Suprapubic skin (tissue), 4 donors: ENCODE measurements at regions not wholly inside any gene's neighbourhood (a gene's known extent, or its start where the extent isn't known, plus 50 kb on each side); places are given as distances from the start of the nearest gene placed in this dataset.

Experiments used
- DNase-seq, 2 donors: peaks; one replicate each; pipeline ENCODE4 v3.0.0-alpha.2; 2019; ENCODE audit warnings: low spot score in 2 of 2
- H3K27ac ChIP-seq: fragments of 200-600 bp; sonication (generic); one replicate; pipeline ENCODE4 v1.5.1; 2019
- H3K27me3 ChIP-seq: fragments of 200-600 bp; sonication (generic); one replicate; pipeline ENCODE4 v1.5.1; 2019
- H3K36me3 ChIP-seq: fragments of 200-600 bp; sonication (generic); one replicate; pipeline ENCODE4 v1.5.1; 2019
- H3K4me1 ChIP-seq: fragments of 200-600 bp; sonication (generic); one replicate; pipeline ENCODE4 v1.5.1; 2019
- H3K4me3 ChIP-seq: fragments of 200-600 bp; sonication (generic); one replicate; pipeline ENCODE4 v1.5.1; 2019; ENCODE audit warnings: mild to moderate bottlenecking
- H3K9me3 ChIP-seq: fragments of 200-600 bp; sonication (generic); one replicate; pipeline ENCODE4 v1.5.1; 2019
- EP300 ChIP-seq: sonication (generic); formaldehyde crosslinking; IDR thresholded peaks from one replicate; pipeline ENCODE4 v1.6.1; 2017; ENCODE audit warnings: antibody characterized with exemption
- POLR2A ChIP-seq, 2 donors: fragments of 450-650 bp; IDR thresholded peaks; one replicate each; pipeline ENCODE4 v1.6.1; 2017; ENCODE audit warnings: antibody characterized with exemption in 2 of 2, mild to moderate bottlenecking in 2 of 2, moderate library complexity in 2 of 2
- POLR2AphosphoS5 ChIP-seq, 3 donors: sonication (generic); formaldehyde crosslinking; IDR thresholded peaks; one replicate each; pipeline ENCODE4 v1.6.1; 2017; ENCODE audit warnings: antibody characterized with exemption in 3 of 3
- WGBS: methylation state at CpG from one replicate; pipeline ENCODE4 v1.1.5; 2018; 5-methylcytosine and 5-hydroxymethylcytosine counted together
- TF ChIP-seq, protein P1 (sequence below), 2 donors: fragments of 200-600 bp in 1 of 2; fragments of 450-650 bp in 1 of 2; sonication (generic) in 1 of 2; IDR thresholded peaks; one replicate each; pipeline ENCODE4 v1.5.1; 2016 to 2019; ENCODE audit warnings: antibody characterized with exemption in 2 of 2, mild to moderate bottlenecking in 1 of 2, moderate library complexity in 1 of 2

DNA sequence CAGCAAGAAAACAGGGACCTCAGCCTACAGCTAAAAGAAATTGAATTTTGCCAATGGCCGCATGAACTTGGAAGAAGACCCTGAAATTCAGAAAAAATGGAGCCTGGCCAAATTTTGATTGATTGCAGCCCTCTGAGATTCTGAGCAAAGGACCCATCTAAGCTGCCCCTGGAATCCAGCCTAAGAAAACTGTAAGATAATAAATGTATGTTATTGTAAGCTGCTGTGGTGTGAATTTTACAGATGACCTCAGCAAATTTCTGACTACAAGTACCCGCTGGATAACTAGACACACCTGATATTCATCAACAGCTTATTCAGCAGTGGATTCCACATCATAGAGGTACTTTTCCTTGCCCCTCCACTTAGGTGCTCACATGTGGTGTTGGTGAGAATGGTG is 119.5 kb upstream of the EPHA5 start:
- no peaks in the 10 kb centered on the region for H3K36me3 ChIP-seq
- H3K4me3 ChIP-seq = no peak overlapping the region
- 52% methylated on average over 2 of the region's 2 CpGs for WGBS
- H3K27ac ChIP-seq = no peak overlapping the region
- no peaks in the 10 kb centered on the region for H3K27me3 ChIP-seq
- DNase-seq = no peak
- TF ChIP-seq EP300 = no peak
- TF ChIP-seq POLR2AphosphoS5 (IDR thresholded peaks at IDR 0.05) = no peak
- TF ChIP-seq, protein P1, sequence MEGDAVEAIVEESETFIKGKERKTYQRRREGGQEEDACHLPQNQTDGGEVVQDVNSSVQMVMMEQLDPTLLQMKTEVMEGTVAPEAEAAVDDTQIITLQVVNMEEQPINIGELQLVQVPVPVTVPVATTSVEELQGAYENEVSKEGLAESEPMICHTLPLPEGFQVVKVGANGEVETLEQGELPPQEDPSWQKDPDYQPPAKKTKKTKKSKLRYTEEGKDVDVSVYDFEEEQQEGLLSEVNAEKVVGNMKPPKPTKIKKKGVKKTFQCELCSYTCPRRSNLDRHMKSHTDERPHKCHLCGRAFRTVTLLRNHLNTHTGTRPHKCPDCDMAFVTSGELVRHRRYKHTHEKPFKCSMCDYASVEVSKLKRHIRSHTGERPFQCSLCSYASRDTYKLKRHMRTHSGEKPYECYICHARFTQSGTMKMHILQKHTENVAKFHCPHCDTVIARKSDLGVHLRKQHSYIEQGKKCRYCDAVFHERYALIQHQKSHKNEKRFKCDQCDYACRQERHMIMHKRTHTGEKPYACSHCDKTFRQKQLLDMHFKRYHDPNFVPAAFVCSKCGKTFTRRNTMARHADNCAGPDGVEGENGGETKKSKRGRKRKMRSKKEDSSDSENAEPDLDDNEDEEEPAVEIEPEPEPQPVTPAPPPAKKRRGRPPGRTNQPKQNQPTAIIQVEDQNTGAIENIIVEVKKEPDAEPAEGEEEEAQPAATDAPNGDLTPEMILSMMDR (IDR thresholded peaks at IDR 0.05) = no peak
- TF ChIP-seq POLR2A (IDR thresholded peaks at IDR 0.05) = no peak
- no peaks in the 10 kb centered on the region for H3K4me1 ChIP-seq
- H3K9me3 ChIP-seq = no peaks in the 10 kb centered on the region

DNA sequence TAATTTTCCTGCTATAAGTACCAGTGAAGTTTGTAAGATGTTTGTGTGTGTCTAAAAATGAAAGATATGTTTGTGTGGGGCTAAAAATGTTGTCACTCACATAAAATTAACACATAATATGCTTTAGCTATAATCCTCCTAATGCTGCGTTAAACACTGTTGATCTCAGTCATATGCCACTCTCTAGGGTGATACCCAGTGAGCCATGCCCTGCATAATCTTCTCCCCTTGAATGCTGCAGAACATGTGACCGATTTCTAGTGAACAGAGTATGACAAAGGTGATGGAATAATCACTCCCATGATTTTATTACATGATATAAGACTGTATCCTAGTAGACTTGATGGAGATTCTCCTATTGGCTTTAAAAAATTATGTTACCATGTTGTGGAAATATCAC is 119.1 kb upstream of the EPHA5 start:
- H3K9me3 ChIP-seq = no peaks in the 10 kb centered on the region
- no peaks in the 10 kb centered on the region for H3K4me1 ChIP-seq
- TF ChIP-seq, protein P1 (IDR thresholded peaks at IDR 0.05) = no peak
- TF ChIP-seq POLR2AphosphoS5 (IDR thresholded peaks at IDR 0.05) (no peak), EP300 (no peak), POLR2A (IDR thresholded peaks at IDR 0.05) (no peak)
- H3K27ac ChIP-seq = no peak overlapping the region
- no peaks in the 10 kb centered on the region for H3K36me3 ChIP-seq
- no peaks in the 10 kb centered on the region for H3K27me3 ChIP-seq
- H3K4me3 ChIP-seq = no peak overlapping the region
- WGBS = 76% methylated on average over 2 of the region's 2 CpGs
- no peak for DNase-seq

DNA sequence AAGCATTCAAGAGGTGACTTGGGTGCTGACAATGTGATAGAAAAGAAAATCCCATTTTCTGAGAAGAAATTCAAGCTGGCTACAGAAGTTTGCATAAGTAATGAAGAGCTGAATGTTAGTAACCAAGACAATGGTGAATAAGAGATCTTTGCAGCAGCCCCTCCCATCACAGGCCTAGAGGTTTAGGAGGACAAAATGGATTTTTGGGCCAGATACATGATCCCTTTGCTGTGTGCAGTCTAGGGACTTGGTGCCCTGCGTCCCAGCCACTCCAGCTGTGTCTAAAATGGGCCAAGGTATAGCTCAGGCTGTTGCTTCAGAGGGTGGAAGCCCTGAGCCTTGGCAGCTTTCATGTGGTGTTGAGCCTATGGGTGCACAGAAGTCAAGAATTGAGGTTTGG is 107.0 kb upstream of the EPHA5 start:
- no peak for DNase-seq
- H3K36me3 ChIP-seq = no peaks in the 10 kb centered on the region
- H3K9me3 ChIP-seq = no peaks in the 10 kb centered on the region
- H3K27me3 ChIP-seq = no peaks in the 10 kb centered on the region
- no peak overlapping the region for H3K4me3 ChIP-seq
- no peaks in the 10 kb centered on the region for H3K4me1 ChIP-seq
- WGBS = 50% methylated on average over 1 of the region's 1 CpG
- TF ChIP-seq POLR2AphosphoS5 (IDR thresholded peaks at IDR 0.05) (no peak), EP300 (no peak), POLR2A (IDR thresholded peaks at IDR 0.05) (no peak)
- TF ChIP-seq, protein P1 (IDR thresholded peaks at IDR 0.05) = no peak
- H3K27ac ChIP-seq = no peak overlapping the region

DNA sequence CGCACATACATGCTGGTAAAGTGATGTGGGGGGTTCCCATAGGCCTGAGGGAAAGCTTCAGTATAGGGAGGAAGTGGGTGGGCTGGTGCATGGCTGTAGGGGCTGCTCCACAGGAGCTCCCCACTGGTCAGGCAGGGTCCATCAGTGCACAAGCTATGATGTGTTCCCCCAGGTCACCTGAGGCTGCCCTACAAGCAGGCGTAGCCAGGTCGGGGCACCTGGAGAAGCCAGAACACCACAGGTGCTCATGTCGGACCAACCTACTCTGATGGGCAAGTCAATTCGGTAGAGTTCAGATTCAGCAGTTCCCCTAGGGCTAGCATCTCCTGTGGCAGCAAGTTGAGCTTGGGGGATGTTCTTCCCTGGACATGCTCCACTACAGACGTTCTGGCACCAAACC is 103.3 kb upstream of the EPHA5 start:
- no peak overlapping the region for H3K4me3 ChIP-seq
- TF ChIP-seq, protein P1 (IDR thresholded peaks at IDR 0.05) = no peak
- TF ChIP-seq POLR2AphosphoS5 (IDR thresholded peaks at IDR 0.05) = no peak
- no peak for TF ChIP-seq EP300
- H3K36me3 ChIP-seq = no peaks in the 10 kb centered on the region
- no peaks in the 10 kb centered on the region for H3K9me3 ChIP-seq
- DNase-seq = no peak
- H3K27ac ChIP-seq = no peak overlapping the region
- 90% methylated on average over 4 of the region's 6 CpGs for WGBS
- no peaks in the 10 kb centered on the region for H3K4me1 ChIP-seq
- H3K27me3 ChIP-seq = no peaks in the 10 kb centered on the region

DNA sequence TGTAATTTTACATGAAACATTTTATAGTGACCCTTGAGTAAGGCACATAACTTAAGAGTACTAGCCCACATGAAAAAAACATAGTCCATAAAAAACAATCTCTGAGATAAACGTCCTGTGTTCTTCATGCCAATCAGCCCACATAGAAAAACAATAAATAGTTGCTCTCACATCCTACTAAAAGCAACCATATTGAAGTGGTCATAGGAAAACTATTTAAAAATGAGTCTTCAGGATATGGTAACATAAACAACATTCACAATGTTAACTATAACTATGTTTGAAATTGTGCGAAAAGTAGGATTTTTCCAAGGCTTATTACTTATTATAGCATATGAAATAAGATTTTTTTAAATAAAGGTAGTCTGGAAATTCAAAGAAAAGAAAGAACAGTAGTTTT is 77.1 kb upstream of the EPHA5 start:
- Histone ChIP-seq H3K4me1 (no peaks in the 10 kb centered on the region), H3K4me3 (no peak overlapping the region), H3K9me3 (no peaks in the 10 kb centered on the region), H3K36me3 (no peaks in the 10 kb centered on the region), H3K27ac (no peak overlapping the region), H3K27me3 (no peaks in the 10 kb centered on the region)
- 5% methylated on average over 2 of the region's 2 CpGs for WGBS
- DNase-seq = no peak
- no peak for TF ChIP-seq POLR2A (IDR thresholded peaks at IDR 0.05)
- TF ChIP-seq, protein P1 (IDR thresholded peaks at IDR 0.05) = no peak
- TF ChIP-seq EP300 = no peak
- TF ChIP-seq POLR2AphosphoS5 (IDR thresholded peaks at IDR 0.05) = no peak
